Mesenchymal stem cell (in vitro differentiated cells and primary cell): ENCODE measurements at regions not wholly inside any gene's neighbourhood (a gene's known extent, or its start where the extent isn't known, plus 50 kb on each side); places are given as distances from the start of the nearest gene placed in this dataset.

ENCODE experiments used
- DNase-seq: peaks from one replicate; pipeline ENCODE4 v3.0.0-alpha.2; 2013
- H2AFZ ChIP-seq: one replicate; pipeline ENCODE4 v1.6.1; 2013; ENCODE audit warnings: low read depth, mild to moderate bottlenecking, control low read depth, inconsistent platforms, low read length, moderate library complexity
- H2AK5ac ChIP-seq: 2 replicates; pipeline ENCODE4 v1.6.1; 2013; ENCODE audit warnings: low read length, moderate library complexity, mild to moderate bottlenecking, inconsistent platforms; ENCODE audit not compliant: severe bottlenecking
- H2BK120ac ChIP-seq: one replicate; pipeline ENCODE4 v1.6.1; 2013; ENCODE audit warnings: low read depth, mild to moderate bottlenecking, inconsistent platforms, low read length, moderate library complexity
- H2BK12ac ChIP-seq, 2 experiments: one replicate each; pipeline ENCODE4 v1.6.1; 2013; ENCODE audit warnings: inconsistent platforms in 2 of 2, low read length in 2 of 2, mild to moderate bottlenecking in 2 of 2, moderate library complexity in 2 of 2, control low read depth in 1 of 2
- H2BK15ac ChIP-seq: one replicate; pipeline ENCODE4 v1.6.1; 2013; ENCODE audit warnings: mild to moderate bottlenecking, low read depth, inconsistent platforms; ENCODE audit not compliant: poor library complexity, severe bottlenecking
- H2BK5ac ChIP-seq: 2 replicates; pipeline ENCODE4 v1.6.1; 2013; ENCODE audit warnings: low read depth, mild to moderate bottlenecking, low read length, control low read depth, inconsistent platforms; ENCODE audit not compliant: poor library complexity, severe bottlenecking
- H3K14ac ChIP-seq, 2 experiments: one replicate each; pipeline ENCODE4 v1.6.1; 2013; ENCODE audit warnings: inconsistent platforms in 2 of 2, low read length in 2 of 2, control low read depth in 1 of 2, mild to moderate bottlenecking in 1 of 2, moderate library complexity in 1 of 2
- H3K18ac ChIP-seq, 2 experiments: one replicate each; pipeline ENCODE4 v1.6.1; 2013; ENCODE audit warnings: inconsistent platforms in 2 of 2, low read length in 2 of 2, control low read depth in 1 of 2, low read depth in 1 of 2, mild to moderate bottlenecking in 1 of 2
- H3K23ac ChIP-seq, 2 experiments: one replicate each; pipeline ENCODE4 v1.6.1; 2013; ENCODE audit warnings: inconsistent platforms in 2 of 2, low read length in 2 of 2, mild to moderate bottlenecking in 2 of 2, moderate library complexity in 2 of 2, control low read depth in 1 of 2
- H3K27ac ChIP-seq: 2 replicates; pipeline ENCODE4 v1.5.1; 2013; ENCODE audit warnings: mild to moderate bottlenecking, moderate library complexity, low read length, control low read depth, inconsistent platforms; ENCODE audit not compliant: poor library complexity, severe bottlenecking
- H3K27me3 ChIP-seq, 2 experiments: 2 replicates each; pipeline versions ENCODE4 v1.6.1 to v1.7.0; 2013; ENCODE audit warnings: low read length in 2 of 2, mild to moderate bottlenecking in 2 of 2, moderate library complexity in 2 of 2, control low read depth in 1 of 2, inconsistent platforms in 1 of 2; ENCODE audit not compliant: control insufficient read depth in 1 of 2, insufficient read depth in 1 of 2
- H3K36me3 ChIP-seq, 2 experiments: 2 replicates each; pipeline versions ENCODE4 v1.6.1 to v1.7.0; 2013; ENCODE audit warnings: low read length in 2 of 2, control low read depth in 1 of 2, inconsistent platforms in 1 of 2, low read depth in 1 of 2, mild to moderate bottlenecking in 1 of 2; ENCODE audit not compliant: insufficient read depth in 2 of 2, control insufficient read depth in 1 of 2
- H3K4ac ChIP-seq, 2 experiments: one replicate each; pipeline ENCODE4 v1.6.1; 2013; ENCODE audit warnings: inconsistent platforms in 2 of 2, low read length in 2 of 2, mild to moderate bottlenecking in 2 of 2, moderate library complexity in 2 of 2, control low read depth in 1 of 2, low read depth in 1 of 2
- H3K4me1 ChIP-seq: 2 replicates; pipeline ENCODE4 v1.6.1; 2013; ENCODE audit warnings: low read depth, low read length, control low read depth; ENCODE audit not compliant: control insufficient read depth, insufficient read depth
- H3K4me2 ChIP-seq: 2 replicates; pipeline ENCODE4 v1.6.1; 2013; ENCODE audit warnings: low read length, mild to moderate bottlenecking, inconsistent platforms; ENCODE audit not compliant: poor library complexity, severe bottlenecking
- H3K4me3 ChIP-seq, 2 experiments: 2 replicates each; pipeline versions ENCODE4 v1.5.1 to v1.7.0; 2013; ENCODE audit warnings: low read length in 2 of 2, mild to moderate bottlenecking in 2 of 2, control low read depth in 1 of 2, low read depth in 1 of 2; ENCODE audit not compliant: insufficient read depth in 1 of 2
- H3K79me1 ChIP-seq: replicated peaks from 2 replicates; pipeline ENCODE4 v1.6.1; 2013; ENCODE audit warnings: mild to moderate bottlenecking, control low read depth, low read length, inconsistent platforms; ENCODE audit not compliant: poor library complexity, severe bottlenecking
- H3K9ac ChIP-seq: 2 replicates; pipeline ENCODE4 v1.7.0; 2013; ENCODE audit warnings: mild to moderate bottlenecking, low read length, moderate library complexity
- H3K9me3 ChIP-seq: 2 replicates; pipeline ENCODE4 v1.7.0; 2013; ENCODE audit warnings: mild to moderate bottlenecking, low read length; ENCODE audit not compliant: control insufficient read depth
- H4K8ac ChIP-seq: one replicate; pipeline ENCODE4 v1.6.1; 2013; ENCODE audit warnings: inconsistent platforms, mild to moderate bottlenecking, low read length, moderate library complexity
- H4K91ac ChIP-seq: one replicate; pipeline ENCODE4 v1.6.1; 2013; ENCODE audit warnings: mild to moderate bottlenecking, low read length, inconsistent platforms
- WGBS: methylation state at CpG from one replicate; pipeline ENCODE4 v1.1.7; 2013; ENCODE audit warnings: mixed read lengths; 5-methylcytosine and 5-hydroxymethylcytosine counted together

DNA sequence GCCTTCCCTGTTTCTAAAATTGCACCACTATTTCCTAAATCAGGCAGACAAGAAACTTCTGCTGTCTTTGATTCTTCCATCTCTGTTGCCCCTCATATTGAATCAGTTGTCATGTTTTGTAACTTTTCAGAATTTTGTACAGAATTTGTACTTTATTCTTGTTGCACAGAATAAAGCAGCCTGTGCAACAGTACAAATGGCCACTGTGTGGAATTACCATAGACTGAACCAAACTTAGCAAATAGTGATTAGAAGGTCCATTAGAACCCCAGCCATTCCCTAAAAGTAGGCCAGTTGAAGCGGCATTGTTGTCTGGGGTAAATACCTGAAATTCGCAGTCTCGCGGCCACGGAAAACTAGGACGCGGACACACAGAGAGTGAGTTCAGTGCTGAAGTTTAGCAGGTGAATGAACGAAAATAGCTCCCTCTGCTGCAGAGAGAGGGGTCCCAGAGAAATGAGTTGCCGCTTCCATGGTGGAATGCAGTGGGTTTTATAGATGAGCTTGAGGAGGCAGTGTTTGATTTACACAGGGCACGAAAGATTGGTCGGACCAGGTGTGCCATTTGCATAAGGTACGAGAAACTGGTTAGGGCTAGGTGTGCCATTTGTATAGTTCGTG is 71.8 kb downstream of the C4orf33 start:
- no peak overlapping the region for H3K23ac ChIP-seq
- no peak overlapping the region for H2BK120ac ChIP-seq
- no peak overlapping the region for H3K9ac ChIP-seq
- DNase-seq: no peak
- no peaks in the 10 kb centered on the region for H3K36me3 ChIP-seq
- H2BK15ac ChIP-seq: no peak overlapping the region
- H2AFZ ChIP-seq: no peak overlapping the region
- H4K8ac ChIP-seq: no peak overlapping the region
- H3K27ac ChIP-seq: no peak overlapping the region
- H3K4me1 ChIP-seq: no peaks in the 10 kb centered on the region
- H2BK12ac ChIP-seq: no peak overlapping the region
- 58% methylated on average over 11 of the region's 13 CpGs for WGBS
- no peak overlapping the region for H3K4me3 ChIP-seq
- no peak overlapping the region for H2AK5ac ChIP-seq
- H3K79me1 ChIP-seq: no peaks in the 10 kb centered on the region
- no peak overlapping the region for H3K18ac ChIP-seq
- no peak overlapping the region for H3K14ac ChIP-seq
- H3K4ac ChIP-seq: no peak overlapping the region
- no peak overlapping the region for H2BK5ac ChIP-seq
- H3K27me3 ChIP-seq: peaks cover 0 to 6% of the 10 kb centered on the region in 2 experiments
- no peak overlapping the region for H3K4me2 ChIP-seq
- no peak overlapping the region for H4K91ac ChIP-seq
- H3K9me3 ChIP-seq: no peaks in the 10 kb centered on the region

DNA sequence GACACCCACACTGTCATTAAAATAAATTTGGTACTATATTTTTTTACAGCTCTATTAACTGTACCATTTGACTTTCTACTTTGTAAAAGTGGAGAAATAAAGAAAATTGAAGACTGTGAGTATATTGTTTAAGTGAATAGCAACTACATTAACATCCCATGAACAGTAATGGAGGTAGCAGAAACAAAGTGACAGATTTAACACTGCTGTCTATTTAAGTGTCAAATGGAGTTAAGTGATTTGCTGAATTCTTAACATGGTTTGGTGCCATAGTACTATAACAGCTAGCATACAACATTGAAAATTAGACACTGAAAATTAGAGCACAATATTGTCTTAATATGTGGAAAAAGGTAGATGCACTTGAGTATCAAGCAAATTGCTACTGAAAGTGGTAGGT is 76.2 kb downstream of the C4orf33 start:
- H3K14ac ChIP-seq: no peak overlapping the region
- no peak overlapping the region for H2BK120ac ChIP-seq
- H3K27me3 ChIP-seq: peaks cover 0 to 4% of the 10 kb centered on the region in 2 experiments
- H2BK15ac ChIP-seq: no peak overlapping the region
- no peaks in the 10 kb centered on the region for H3K9me3 ChIP-seq
- H3K36me3 ChIP-seq: no peaks in the 10 kb centered on the region
- H2AK5ac ChIP-seq: no peak overlapping the region
- no peak overlapping the region for H4K91ac ChIP-seq
- H2BK5ac ChIP-seq: no peak overlapping the region
- no peak overlapping the region for H3K9ac ChIP-seq
- H3K23ac ChIP-seq: no peak overlapping the region
- H3K4me1 ChIP-seq: no peaks in the 10 kb centered on the region
- no peak overlapping the region for H3K27ac ChIP-seq
- no peak overlapping the region for H2AFZ ChIP-seq
- H3K18ac ChIP-seq: no peak overlapping the region
- no peak for DNase-seq
- H3K4me2 ChIP-seq: no peak overlapping the region
- H3K4me3 ChIP-seq: no peak overlapping the region
- H2BK12ac ChIP-seq: no peak overlapping the region
- no peak overlapping the region for H3K4ac ChIP-seq
- H3K79me1 ChIP-seq: no peaks in the 10 kb centered on the region
- no peak overlapping the region for H4K8ac ChIP-seq

DNA sequence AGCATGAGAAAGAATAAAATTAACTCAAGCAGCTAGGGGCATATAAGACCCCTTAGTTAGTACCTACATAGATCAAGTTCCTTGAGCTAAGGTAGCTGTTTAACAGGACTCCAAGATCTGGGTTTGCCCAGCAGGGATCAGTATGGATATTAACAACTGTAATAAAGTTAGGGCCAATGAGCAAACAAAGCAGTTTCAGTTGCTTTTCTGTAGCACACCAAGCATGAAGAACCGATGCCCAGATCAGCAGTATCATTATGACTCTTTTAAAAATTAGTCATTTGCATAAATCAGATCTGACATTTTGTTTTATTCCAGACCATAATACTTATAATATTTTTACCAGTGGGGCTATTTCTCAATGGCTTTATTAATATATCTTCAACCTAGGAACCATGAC is 80.9 kb downstream of the C4orf33 start:
- H3K79me1 ChIP-seq: no peaks in the 10 kb centered on the region
- no peak overlapping the region for H3K4me3 ChIP-seq
- no peak for DNase-seq
- no peak overlapping the region for H3K27ac ChIP-seq
- WGBS: no CpG with 5 or more reads among the region's 1 CpG
- H3K27me3 ChIP-seq: no peaks in the 10 kb centered on the region
- H4K91ac ChIP-seq: no peak overlapping the region
- no peaks in the 10 kb centered on the region for H3K36me3 ChIP-seq
- H2BK15ac ChIP-seq: no peak overlapping the region
- no peak overlapping the region for H3K4ac ChIP-seq
- no peak overlapping the region for H3K9ac ChIP-seq
- H3K9me3 ChIP-seq: no peaks in the 10 kb centered on the region
- no peak overlapping the region for H4K8ac ChIP-seq
- H2AK5ac ChIP-seq: no peak overlapping the region
- no peak overlapping the region for H2BK5ac ChIP-seq
- H2BK120ac ChIP-seq: no peak overlapping the region
- no peak overlapping the region for H2AFZ ChIP-seq
- H3K18ac ChIP-seq: no peak overlapping the region
- H2BK12ac ChIP-seq: no peak overlapping the region
- no peaks in the 10 kb centered on the region for H3K4me1 ChIP-seq
- H3K23ac ChIP-seq: no peak overlapping the region
- no peak overlapping the region for H3K4me2 ChIP-seq
- H3K14ac ChIP-seq: no peak overlapping the region

GRCh38 chr4:129179276-129179675 is 83.3 kb downstream of the C4orf33 start:
- Histone ChIP-seq H3K18ac (no peak overlapping the region), H4K91ac (no peak overlapping the region), H3K79me1 (no peaks in the 10 kb centered on the region)

More at GRCh38 chr4:129179276-129179675, 83.3 kb downstream of the C4orf33 start:
- 93% methylated on average over 1 of the region's 2 CpGs for WGBS
- no peak overlapping the region for H4K8ac ChIP-seq
- no peak overlapping the region for H2BK12ac ChIP-seq
- no peak overlapping the region for H3K9ac ChIP-seq
- H3K27me3 ChIP-seq: no peaks in the 10 kb centered on the region
- H2BK15ac ChIP-seq: no peak overlapping the region
- DNase-seq: no peak
- H2AFZ ChIP-seq: no peak overlapping the region
- H3K27ac ChIP-seq: no peak overlapping the region
- no peaks in the 10 kb centered on the region for H3K36me3 ChIP-seq
- H2BK5ac ChIP-seq: no peak overlapping the region
- no peak overlapping the region for H2AK5ac ChIP-seq
- H3K23ac ChIP-seq: no peak overlapping the region
- H2BK120ac ChIP-seq: no peak overlapping the region
- no peak overlapping the region for H3K4ac ChIP-seq
- H3K9me3 ChIP-seq: no peaks in the 10 kb centered on the region
- H3K4me3 ChIP-seq: no peak overlapping the region
- no peaks in the 10 kb centered on the region for H3K4me1 ChIP-seq
- H3K4me2 ChIP-seq: no peak overlapping the region
- no peak overlapping the region for H3K14ac ChIP-seq
